Activated CD8-positive, alpha-beta memory T cell treated with anti-CD3 and anti-CD28 coated beads for 48 hours (primary cell): ENCODE measurements at regions not wholly inside any gene's neighbourhood (a gene's known extent, or its start where the extent isn't known, plus 50 kb on each side); places are given as distances from the start of the nearest gene placed in this dataset.

ENCODE experiments used
- DNase-seq, 3 experiments: peaks; one replicate each; pipeline ENCODE4 v3.0.0-alpha.2; 2020; ENCODE audit warnings: low read depth in 2 of 3, low spot score in 2 of 3

GRCh38 chr5:2496891-2497290, 254.6 kb downstream of the IRX2 start:
- no peak for DNase-seq

GRCh38 chr5:2496126-2496525, 255.4 kb downstream of the IRX2 start:
- no peak for DNase-seq

- no peak for DNase-seq
These were observed 258.1 kb downstream of the IRX2 start for GRCh38 chr5:2493356-2493755.

GRCh38 chr5:2492476-2492875, 259.0 kb downstream of the IRX2 start:
- DNase-seq: no peak

- no peak for DNase-seq
These were observed 259.6 kb downstream of the IRX2 start for GRCh38 chr5:2491846-2492245.

GRCh38 chr5:2489306-2489705, 262.2 kb downstream of the IRX2 start:
- DNase-seq: no peak

- no peak for DNase-seq
These were observed 262.9 kb downstream of the IRX2 start for GRCh38 chr5:2488593-2488992.

- no peak for DNase-seq
These were observed 264.2 kb downstream of the IRX2 start for GRCh38 chr5:2487152-2487763.

GRCh38 chr5:2486373-2486772, 265.1 kb downstream of the IRX2 start:
- no peak for DNase-seq

- no peak for DNase-seq
These were observed 268.7 kb downstream of the IRX2 start for GRCh38 chr5:2482778-2483177.

- DNase-seq: no peak
These were observed 270.6 kb downstream of the IRX2 start for GRCh38 chr5:2480871-2481270.

- no peak for DNase-seq
These were observed 275.6 kb downstream of the IRX2 start for GRCh38 chr5:2475902-2476301.

- no peak for DNase-seq
These were observed 278.8 kb downstream of the IRX2 start for GRCh38 chr5:2472670-2473069.

GRCh38 chr5:2471152-2471879, 280.2 kb downstream of the IRX2 start:
- DNase-seq: no peak

GRCh38 chr5:2466966-2467365, 284.5 kb downstream of the IRX2 start:
- no peak for DNase-seq

- DNase-seq: no peak
These were observed 286.1 kb downstream of the IRX2 start for GRCh38 chr5:2465383-2465782.

- DNase-seq: no peak
These were observed 287.3 kb downstream of the IRX2 start for GRCh38 chr5:2464141-2464540.

- DNase-seq: no peak
These were observed 289.5 kb downstream of the IRX2 start for GRCh38 chr5:2461701-2462691.

GRCh38 chr5:2460098-2460497, 291.4 kb downstream of the IRX2 start:
- no peak for DNase-seq

GRCh38 chr5:2459251-2459650, 292.2 kb downstream of the IRX2 start:
- no peak for DNase-seq

- no peak for DNase-seq
These were observed 295.6 kb downstream of the IRX2 start for GRCh38 chr5:2455878-2456277.

- DNase-seq: no peak
These were observed 296.6 kb downstream of the IRX2 start for GRCh38 chr5:2454876-2455275.
